NOMO-1 (cell line): ENCODE measurements at regions not wholly inside any gene's neighbourhood (a gene's known extent, or its start where the extent isn't known, plus 50 kb on each side); places are given as distances from the start of the nearest gene placed in this dataset.

Experiments used
- DNase-seq, 2 experiments: peaks; one replicate each; lab custom pipeline; 2025; ENCODE audit not compliant: unreplicated experiment in 2 of 2; lab: John Stamatoyannopoulos, UW

- DNase-seq = no peak
Observed at GRCh38 chr17:27239584-27239983, 54.3 kb upstream of the WSB1 start.

DNA sequence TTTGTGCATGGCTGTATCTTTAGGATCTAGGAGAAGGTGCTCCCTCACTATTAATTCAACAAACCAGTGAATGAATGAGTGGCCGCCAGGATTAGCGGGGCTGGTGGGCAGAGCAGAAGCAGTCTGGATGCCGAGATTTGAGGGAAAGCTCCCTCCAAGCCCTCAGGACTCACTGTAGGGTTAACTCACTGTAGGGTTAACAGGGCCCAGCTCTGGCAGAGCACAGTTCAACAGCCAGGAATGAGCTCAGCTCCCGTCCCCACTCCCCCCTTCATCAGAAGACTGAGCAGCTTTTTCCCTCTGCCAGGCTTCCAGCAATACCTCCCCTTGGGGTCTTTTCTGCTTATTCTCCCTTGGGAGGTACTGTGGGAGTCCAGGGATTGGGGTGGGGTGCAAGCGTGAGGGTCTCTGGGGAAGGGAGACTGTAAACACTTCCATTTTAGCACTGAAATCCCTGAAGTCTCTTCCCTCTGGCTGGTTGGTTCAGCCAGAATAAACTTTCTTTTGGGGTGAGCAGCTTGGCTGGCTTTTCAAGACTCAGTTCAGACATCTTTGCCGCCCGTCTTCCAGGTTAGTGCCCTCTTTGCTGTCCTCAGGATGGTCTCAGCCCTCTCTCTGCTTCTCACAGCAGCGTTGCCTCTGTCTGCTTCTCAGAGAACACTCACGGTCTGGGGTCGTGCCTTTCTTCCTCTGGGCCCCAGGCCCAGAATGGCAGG, 53.7 kb upstream of the WSB1 start:
- no peak for DNase-seq

DNA sequence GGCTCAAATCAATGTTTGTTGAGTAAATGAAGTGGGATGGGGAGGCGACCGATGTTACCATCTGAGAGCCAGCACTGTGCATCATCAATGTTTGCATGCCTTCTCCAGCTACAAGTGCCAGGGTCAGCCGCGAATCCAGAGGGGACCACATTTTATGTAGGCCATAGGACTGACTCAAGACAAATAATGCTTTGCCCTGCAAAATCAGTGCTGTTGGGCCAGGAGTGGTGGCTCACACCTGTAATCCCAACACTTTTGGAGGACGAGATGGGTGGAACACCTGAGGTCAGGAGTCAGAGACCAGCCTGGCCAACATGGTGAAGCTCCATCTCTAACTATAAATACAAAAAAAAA, 53.1 kb upstream of the WSB1 start:
- DNase-seq = no peak

- DNase-seq = no peak
Observed at GRCh38 chr17:27241346-27241946, 52.5 kb upstream of the WSB1 start.

- no peak for DNase-seq
Observed at GRCh38 chr17:27242951-27243350, 51.0 kb upstream of the WSB1 start.

- DNase-seq = no peak
Observed at GRCh38 chr17:27244011-27244410, 49.9 kb upstream of the WSB1 start.
